ENCODE measurements at regions not wholly inside any gene's neighbourhood (a gene's known extent, or its start where the extent isn't known, plus 50 kb on each side); places are given as distances from the start of the nearest gene placed in this dataset.

GRCh38 chr1:230577537-230577936 lies 64.7 kb upstream of the COG2 start:
- TF ChIP-seq CTCF (IDR thresholded peaks at IDR 0.05; ENCODE audit: insufficient read depth, low read length): no peak
- no peak for DNase-seq (ENCODE audit: low read depth)
- H3K4me3 ChIP-seq (ENCODE audit: low read depth, low read length): no peak overlapping the region

GRCh38 chr1:230575886-230576500 lies 66.3 kb upstream of the COG2 start:
- TF ChIP-seq CTCF (IDR thresholded peaks at IDR 0.05; ENCODE audit: insufficient read depth, low read length): no peak
- H3K4me3 ChIP-seq (ENCODE audit: low read depth, low read length): no peak overlapping the region
- no peak for DNase-seq (ENCODE audit: low read depth)

- no peak for DNase-seq (ENCODE audit: low read depth)
- no peak for TF ChIP-seq CTCF (IDR thresholded peaks at IDR 0.05; ENCODE audit: insufficient read depth, low read length)
- no peak overlapping the region for H3K4me3 ChIP-seq (ENCODE audit: low read depth, low read length)
Observed at GRCh38 chr1:230574502-230574901, 67.8 kb upstream of the COG2 start.

GRCh38 chr1:230573658-230574057 lies 68.6 kb upstream of the COG2 start:
- TF ChIP-seq CTCF (IDR thresholded peaks at IDR 0.05; ENCODE audit: insufficient read depth, low read length): no peak
- no peak for DNase-seq (ENCODE audit: low read depth)
- H3K4me3 ChIP-seq (ENCODE audit: low read depth, low read length): no peak overlapping the region

- TF ChIP-seq CTCF (IDR thresholded peaks at IDR 0.05; ENCODE audit: insufficient read depth, low read length): no peak
- no peak for DNase-seq (ENCODE audit: low read depth)
Observed at GRCh38 chr1:230572121-230573105, 69.9 kb upstream of the COG2 start.

GRCh38 chr1:230570724-230571360 lies 71.4 kb upstream of the COG2 start:
- no peak for DNase-seq (ENCODE audit: low read depth)
- no peak for TF ChIP-seq CTCF (IDR thresholded peaks at IDR 0.05; ENCODE audit: insufficient read depth, low read length)
- no peak overlapping the region for H3K4me3 ChIP-seq (ENCODE audit: low read depth, low read length)

More at GRCh38 chr1:230572121-230573105, 69.9 kb upstream of the COG2 start:
- no peak overlapping the region for H3K4me3 ChIP-seq (ENCODE audit: low read depth, low read length)

All from fibroblast of the aortic adventitia (primary cell).